Lower lobe of right lung (tissue), 2 donors: ENCODE measurements at regions not wholly inside any gene's neighbourhood (a gene's known extent, or its start where the extent isn't known, plus 50 kb on each side); places are given as distances from the start of the nearest gene placed in this dataset.

ENCODE experiments used
- ATAC-seq, 2 donors: fragments of 200-7000 bp; cut with Tn5 transposase; one replicate each; pipeline ENCODE4 v1.9.1; 2020 to 2022; ENCODE audit warnings: mild to moderate bottlenecking in 2 of 2, moderate library complexity in 2 of 2
- DNase-seq: peaks from one replicate; pipeline ENCODE4 v3.0.0-alpha.2; 2020
- H3K27ac ChIP-seq: fragments of 200-600 bp; one replicate; pipeline ENCODE4 v1.8.0; 2022
- H3K27me3 ChIP-seq: fragments of 200-600 bp; one replicate; pipeline ENCODE4 v1.8.0; 2022; ENCODE audit warnings: low read depth
- H3K36me3 ChIP-seq: fragments of 200-600 bp; one replicate; pipeline ENCODE4 v1.8.0; 2022; ENCODE audit warnings: mild to moderate bottlenecking
- H3K4me1 ChIP-seq: fragments of 200-600 bp; one replicate; pipeline ENCODE4 v1.8.0; 2022
- H3K4me3 ChIP-seq: fragments of 200-600 bp; one replicate; pipeline ENCODE4 v1.8.0; 2022; ENCODE audit warnings: mild to moderate bottlenecking
- H3K9me3 ChIP-seq: fragments of 200-600 bp; one replicate; pipeline ENCODE4 v1.8.0; 2022
- CTCF ChIP-seq: fragments of 200-600 bp; IDR thresholded peaks from one replicate; pipeline ENCODE4 v1.8.0; 2022; ENCODE audit warnings: antibody characterized with exemption, mild to moderate bottlenecking
- intact Hi-C: fragments of 100-400 bp; cut with DNase I; formaldehyde crosslinking; loops from one replicate; pipeline ENCODE4 v1.11.0; 2022
- donor health status: DM: no; HTN: yes; CAD: no; lungs with severe emphysema.

GRCh38 chr5:87094833-87095232 is 172.8 kb upstream of the RASA1 start:
- Histone ChIP-seq H3K9me3 (no peaks in the 10 kb centered on the region), H3K27ac (no peak overlapping the region), H3K4me1 (no peaks in the 10 kb centered on the region), H3K4me3 (no peak overlapping the region), H3K27me3 (no peaks in the 10 kb centered on the region), H3K36me3 (no peaks in the 10 kb centered on the region)
- no peak for DNase-seq
- ATAC-seq = no peak
- TF ChIP-seq CTCF = no peak
- intact Hi-C loops = no loop called here

- TF ChIP-seq CTCF = no peak
- no peaks in the 10 kb centered on the region for H3K9me3 ChIP-seq
- no peaks in the 10 kb centered on the region for H3K27me3 ChIP-seq
- ATAC-seq = no peak
- H3K4me1 ChIP-seq = no peaks in the 10 kb centered on the region
- H3K4me3 ChIP-seq = no peak overlapping the region
- DNase-seq = no peak
- no peak overlapping the region for H3K27ac ChIP-seq
- intact Hi-C loops = no loop called here
- H3K36me3 ChIP-seq = no peaks in the 10 kb centered on the region
Observed at GRCh38 chr5:87095787-87096186, 171.9 kb upstream of the RASA1 start.

GRCh38 chr5:87097664-87098063 is 170.0 kb upstream of the RASA1 start:
- ATAC-seq (no peak), DNase-seq (no peak)
- no peak overlapping the region for H3K4me3 ChIP-seq
- intact Hi-C loops = no loop called here
- no peaks in the 10 kb centered on the region for H3K4me1 ChIP-seq
- H3K9me3 ChIP-seq = no peaks in the 10 kb centered on the region
- no peak for TF ChIP-seq CTCF
- no peak overlapping the region for H3K27ac ChIP-seq
- no peaks in the 10 kb centered on the region for H3K27me3 ChIP-seq
- no peaks in the 10 kb centered on the region for H3K36me3 ChIP-seq

- no peak for ATAC-seq
- Histone ChIP-seq H3K4me1 (no peaks in the 10 kb centered on the region), H3K4me3 (no peak overlapping the region), H3K9me3 (no peaks in the 10 kb centered on the region), H3K27me3 (no peaks in the 10 kb centered on the region), H3K36me3 (no peaks in the 10 kb centered on the region), H3K27ac (no peak overlapping the region)
- DNase-seq = no peak
- no peak for TF ChIP-seq CTCF
- intact Hi-C loops = no loop called here
Observed at GRCh38 chr5:87099291-87099839, 168.3 kb upstream of the RASA1 start.

- Histone ChIP-seq H3K4me3 (no peak overlapping the region), H3K36me3 (no peaks in the 10 kb centered on the region), H3K9me3 (no peaks in the 10 kb centered on the region), H3K27me3 (no peaks in the 10 kb centered on the region), H3K4me1 (no peaks in the 10 kb centered on the region), H3K27ac (no peak overlapping the region)
- no peak for ATAC-seq
- intact Hi-C loops = no loop called here
- TF ChIP-seq CTCF = no peak
- DNase-seq = no peak
Observed at GRCh38 chr5:87099968-87100367, 167.7 kb upstream of the RASA1 start.

- no peaks in the 10 kb centered on the region for H3K36me3 ChIP-seq
- H3K27me3 ChIP-seq = no peaks in the 10 kb centered on the region
- H3K9me3 ChIP-seq = no peaks in the 10 kb centered on the region
- no peak for DNase-seq
- intact Hi-C loops = no loop called here
- no peak overlapping the region for H3K27ac ChIP-seq
- no peak for TF ChIP-seq CTCF
- no peak overlapping the region for H3K4me3 ChIP-seq
- no peak for ATAC-seq
- no peaks in the 10 kb centered on the region for H3K4me1 ChIP-seq
Observed at GRCh38 chr5:87101321-87101720, 166.4 kb upstream of the RASA1 start.
